Type B pancreatic cell (in vitro differentiated cells): ENCODE measurements at regions not wholly inside any gene's neighbourhood (a gene's known extent, or its start where the extent isn't known, plus 50 kb on each side); places are given as distances from the start of the nearest gene placed in this dataset.

Experiments used
- DNase-seq: peaks from one replicate; pipeline ENCODE4 v3.0.0; 2021; ENCODE audit warnings: mixed read lengths; ENCODE audit not compliant: unreplicated experiment; ENCODE audit errors: extremely low spot score
- H3K27ac Mint-ChIP-seq: 2 replicates; pipeline ENCODE4 v1.8.0; 2021; ENCODE audit warnings: mild to moderate bottlenecking, mixed read lengths
- H3K27me3 Mint-ChIP-seq: 2 replicates; pipeline ENCODE4 v1.8.0; 2021; ENCODE audit warnings: mixed read lengths
- H3K36me3 Mint-ChIP-seq: 2 replicates; pipeline ENCODE4 v1.8.0; 2021; ENCODE audit warnings: mixed read lengths
- H3K4me1 Mint-ChIP-seq: one replicate; pipeline ENCODE4 v1.8.0; 2021; ENCODE audit warnings: mixed read lengths; ENCODE audit not compliant: unreplicated experiment
- H3K4me3 Mint-ChIP-seq: 2 replicates; pipeline ENCODE4 v1.8.0; 2021; ENCODE audit warnings: mild to moderate bottlenecking, mixed read lengths
- H3K9me3 Mint-ChIP-seq: 2 replicates; pipeline ENCODE4 v1.8.0; 2021; ENCODE audit warnings: mixed read lengths
- TF ChIP-seq, protein P1 (sequence below): fragments of 200-600 bp; sonication (generic); conservative IDR thresholded peaks from 2 replicates; pipeline ENCODE4 v1.5.0; 2021; ENCODE audit warnings: antibody characterized with exemption, mild to moderate bottlenecking

DNA sequence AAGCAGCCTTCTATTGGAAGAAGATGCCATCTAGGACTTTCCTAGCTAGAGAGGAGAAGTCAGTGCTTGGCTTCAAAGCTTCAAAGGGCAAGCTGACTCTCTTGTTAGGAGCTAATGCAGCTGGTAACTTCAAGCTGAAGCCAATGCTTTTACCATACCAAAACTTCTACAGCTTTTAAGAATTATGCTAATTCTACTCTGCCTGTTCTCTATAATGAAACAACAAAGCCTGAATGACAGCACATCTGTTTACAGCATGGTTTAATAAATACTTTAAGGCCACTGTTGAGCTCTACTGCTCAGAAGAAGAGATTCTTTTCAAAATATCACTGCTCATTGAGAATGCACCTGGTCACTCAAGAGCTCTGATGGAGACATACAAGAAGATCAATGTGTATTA lies 951.9 kb upstream of the LRRN3 start:
- H3K9me3 Mint-ChIP-seq: peaks cover 9% of the 10 kb centered on the region
- H3K36me3 Mint-ChIP-seq: no peaks in the 10 kb centered on the region
- no peak overlapping the region for H3K27ac Mint-ChIP-seq
- no peaks in the 10 kb centered on the region for H3K4me1 Mint-ChIP-seq
- no peaks in the 10 kb centered on the region for H3K27me3 Mint-ChIP-seq
- no peak for DNase-seq
- no peak overlapping the region for H3K4me3 Mint-ChIP-seq
- TF ChIP-seq, protein P1, sequence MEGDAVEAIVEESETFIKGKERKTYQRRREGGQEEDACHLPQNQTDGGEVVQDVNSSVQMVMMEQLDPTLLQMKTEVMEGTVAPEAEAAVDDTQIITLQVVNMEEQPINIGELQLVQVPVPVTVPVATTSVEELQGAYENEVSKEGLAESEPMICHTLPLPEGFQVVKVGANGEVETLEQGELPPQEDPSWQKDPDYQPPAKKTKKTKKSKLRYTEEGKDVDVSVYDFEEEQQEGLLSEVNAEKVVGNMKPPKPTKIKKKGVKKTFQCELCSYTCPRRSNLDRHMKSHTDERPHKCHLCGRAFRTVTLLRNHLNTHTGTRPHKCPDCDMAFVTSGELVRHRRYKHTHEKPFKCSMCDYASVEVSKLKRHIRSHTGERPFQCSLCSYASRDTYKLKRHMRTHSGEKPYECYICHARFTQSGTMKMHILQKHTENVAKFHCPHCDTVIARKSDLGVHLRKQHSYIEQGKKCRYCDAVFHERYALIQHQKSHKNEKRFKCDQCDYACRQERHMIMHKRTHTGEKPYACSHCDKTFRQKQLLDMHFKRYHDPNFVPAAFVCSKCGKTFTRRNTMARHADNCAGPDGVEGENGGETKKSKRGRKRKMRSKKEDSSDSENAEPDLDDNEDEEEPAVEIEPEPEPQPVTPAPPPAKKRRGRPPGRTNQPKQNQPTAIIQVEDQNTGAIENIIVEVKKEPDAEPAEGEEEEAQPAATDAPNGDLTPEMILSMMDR: no peak

GRCh38 chr7:110142939-110143526 lies 947.9 kb upstream of the LRRN3 start:
- no peak for DNase-seq
- Mint-ChIP-seq H3K9me3 (peaks cover 9% of the 10 kb centered on the region), H3K27ac (no peak overlapping the region), H3K36me3 (no peaks in the 10 kb centered on the region), H3K4me1 (no peaks in the 10 kb centered on the region), H3K27me3 (no peaks in the 10 kb centered on the region), H3K4me3 (no peak overlapping the region)
- TF ChIP-seq, protein P1: no peak

GRCh38 chr7:110144599-110144998 lies 946.3 kb upstream of the LRRN3 start:
- Mint-ChIP-seq H3K9me3 (peaks cover 9% of the 10 kb centered on the region), H3K27me3 (no peaks in the 10 kb centered on the region), H3K4me3 (no peak overlapping the region), H3K36me3 (no peaks in the 10 kb centered on the region), H3K27ac (no peak overlapping the region), H3K4me1 (no peaks in the 10 kb centered on the region)
- TF ChIP-seq, protein P1: no peak
- no peak for DNase-seq

- H3K27me3 Mint-ChIP-seq: peaks cover 4% of the 10 kb centered on the region
These were observed 942.9 kb upstream of the LRRN3 start for GRCh38 chr7:110148054-110148453.

GRCh38 chr7:110153222-110153621 lies 937.7 kb upstream of the LRRN3 start:
- TF ChIP-seq, protein P1: no peak
- Mint-ChIP-seq H3K27me3 (peaks cover 9% of the 10 kb centered on the region), H3K27ac (no peak overlapping the region), H3K4me1 (no peaks in the 10 kb centered on the region), H3K9me3 (no peaks in the 10 kb centered on the region), H3K36me3 (no peaks in the 10 kb centered on the region), H3K4me3 (no peak overlapping the region)
- DNase-seq: no peak

More at GRCh38 chr7:110148054-110148453, 942.9 kb upstream of the LRRN3 start:
- H3K36me3 Mint-ChIP-seq: no peaks in the 10 kb centered on the region
- no peaks in the 10 kb centered on the region for H3K4me1 Mint-ChIP-seq
- no peak for DNase-seq
- TF ChIP-seq, protein P1: no peak
- no peaks in the 10 kb centered on the region for H3K9me3 Mint-ChIP-seq
- no peak overlapping the region for H3K4me3 Mint-ChIP-seq
- no peak overlapping the region for H3K27ac Mint-ChIP-seq

DNA sequence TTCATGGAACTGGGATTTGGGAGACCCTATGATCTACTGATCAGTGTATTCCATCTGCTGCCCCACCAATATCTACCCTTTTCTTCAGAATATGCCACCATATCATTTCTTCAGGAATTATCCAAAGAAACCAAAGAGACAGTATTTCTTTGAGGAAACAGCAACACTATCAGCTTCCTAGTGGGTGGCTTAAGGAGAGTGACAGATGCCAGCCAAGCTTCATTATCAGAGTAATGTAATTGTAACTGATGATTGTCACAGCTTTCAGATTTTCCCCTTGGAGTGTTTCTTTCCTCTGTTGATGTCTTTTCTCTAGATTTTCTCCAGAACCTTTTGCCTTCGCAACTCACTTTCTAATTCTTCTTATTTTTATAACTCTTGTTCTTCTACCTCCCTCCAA lies 934.4 kb upstream of the LRRN3 start:
- Mint-ChIP-seq H3K4me1 (no peaks in the 10 kb centered on the region), H3K36me3 (no peaks in the 10 kb centered on the region), H3K27me3 (peaks cover 5% of the 10 kb centered on the region), H3K9me3 (no peaks in the 10 kb centered on the region), H3K27ac (no peak overlapping the region), H3K4me3 (no peak overlapping the region)
- TF ChIP-seq, protein P1: no peak
- no peak for DNase-seq
